ENCODE measurements at regions not wholly inside any gene's neighbourhood (a gene's known extent, or its start where the extent isn't known, plus 50 kb on each side); places are given as distances from the start of the nearest gene placed in this dataset.

GRCh38 chr21:27034796-27035195 lies 67.9 kb upstream of the ADAMTS5 start (continued):
- TF ChIP-seq ARID4B (CRISPR knock-in tag; IDR thresholded peaks at IDR 0.05; ENCODE audit: borderline replicate concordance): no peak

- ChIA-PET POLR2A (no interaction called here), CTCF (no interaction called here)
- ATAC-seq (no peak), DNase-seq (ENCODE audit: low spot score) (no peak)
- H3K36me3 Mint-ChIP-seq: no peaks in the 10 kb centered on the region
- H3K9me3 Mint-ChIP-seq: no peaks in the 10 kb centered on the region
- no peak overlapping the region for H3K27ac Mint-ChIP-seq
- peaks cover 4% of the 10 kb centered on the region for H3K4me1 Mint-ChIP-seq
- H3K4me3 Mint-ChIP-seq: no peak overlapping the region
- no peaks in the 10 kb centered on the region for H3K27me3 Mint-ChIP-seq (ENCODE audit: low read depth)
- TF ChIP-seq FOXP4 (CRISPR knock-in tag; IDR thresholded peaks at IDR 0.05) (no peak), OVOL2 (CRISPR knock-in tag; IDR thresholded peaks at IDR 0.05; ENCODE audit: borderline replicate concordance) (no peak), MAX (CRISPR knock-in tag; IDR thresholded peaks at IDR 0.05) (no peak), ZNF423 (CRISPR knock-in tag; IDR thresholded peaks at IDR 0.05) (no peak), ATF3 (CRISPR knock-in tag; conservative IDR thresholded peaks at IDR 0.05) (no peak), ZNF138 (CRISPR knock-in tag; conservative IDR thresholded peaks at IDR 0.05) (no peak)
Measured at GRCh38 chr21:27033471-27033870, 66.6 kb upstream of the ADAMTS5 start.

- Mint-ChIP-seq H3K36me3 (no peaks in the 10 kb centered on the region), H3K4me3 (peak overlapping the region; percentile 51), H3K27ac (peak overlapping the region; percentile 57), H3K4me1 (peaks cover 36% of the 10 kb centered on the region), H3K27me3 (ENCODE audit: low read depth) (no peaks in the 10 kb centered on the region), H3K9me3 (no peaks in the 10 kb centered on the region)
- ATAC-seq: peak; percentile 96
- POLR2A ChIA-PET: no interaction called here
- DNase-seq (ENCODE audit: low spot score): no peak
- CTCF ChIA-PET: interaction anchor here (0.6 to 1.4 kb wide), 2 partner anchors 145 to 1871 kb away, joined by 3 to 4 read pairs; no protein-coding TSS in a partner anchor
- TF ChIP-seq ARID4B (CRISPR knock-in tag; IDR thresholded peaks at IDR 0.05; ENCODE audit: borderline replicate concordance) (no peak), ATF2 (CRISPR knock-in tag; IDR thresholded peaks at IDR 0.05; ENCODE audit: borderline replicate concordance, low read depth) (no peak), FOXP1 (CRISPR knock-in tag; IDR thresholded peaks at IDR 0.05; ENCODE audit: borderline replicate concordance) (no peak), ZNF396 (CRISPR knock-in tag; IDR thresholded peaks at IDR 0.05; ENCODE audit: borderline replicate concordance) (no peak), ZNF281 (CRISPR knock-in tag; IDR thresholded peaks at IDR 0.05) (no peak), PRDM15 (CRISPR knock-in tag; IDR thresholded peaks at IDR 0.05) (no peak)
Measured at GRCh38 chr21:27026501-27026900, 59.6 kb upstream of the ADAMTS5 start.
